ENCODE measurements at regions not wholly inside any gene's neighbourhood (a gene's known extent, or its start where the extent isn't known, plus 50 kb on each side); places are given as distances from the start of the nearest gene placed in this dataset.

DNA sequence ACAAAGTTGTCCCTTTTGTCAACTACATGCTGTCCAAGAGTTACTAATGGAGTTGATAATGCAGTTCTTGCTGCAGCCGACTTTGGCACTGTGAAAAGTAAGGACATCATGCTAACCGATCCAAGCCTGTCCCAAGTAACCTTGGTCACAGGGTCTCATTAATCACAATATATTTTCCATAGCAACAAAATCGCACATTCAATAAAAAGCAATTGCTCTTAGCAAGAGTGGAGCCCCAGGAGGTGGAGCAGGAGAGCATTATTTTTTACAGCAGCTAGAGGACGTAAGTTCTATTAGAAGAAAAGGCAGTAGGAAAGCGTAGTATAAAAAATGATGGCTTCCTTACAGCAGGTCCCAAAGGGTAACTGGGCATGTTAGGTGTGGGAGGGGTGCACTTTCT lies 570.3 kb downstream of the EBF1 start:
- dilution Hi-C loops (cut with MboI; ENCODE audit: extremely low pct_ligation_motif_present, low sequenced_read_pairs) = no loop called here

DNA sequence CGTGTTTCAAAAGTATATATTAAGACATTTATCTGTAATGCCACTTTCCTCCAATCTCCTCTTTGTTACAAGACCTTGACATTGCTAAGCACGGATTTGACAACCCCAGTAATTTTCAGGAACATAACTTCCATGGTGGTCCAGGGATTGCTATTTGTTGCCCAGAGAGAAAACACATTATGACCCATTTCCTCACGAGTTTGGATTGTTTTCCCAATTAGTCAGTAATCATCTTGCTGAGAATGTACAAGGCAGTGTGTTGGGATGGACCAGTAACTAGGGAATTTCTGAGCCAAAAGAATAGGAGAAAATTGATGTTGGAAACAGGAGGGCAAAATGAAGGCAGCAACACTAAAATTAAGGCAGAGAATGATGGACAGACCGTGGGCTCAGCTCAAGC lies 574.1 kb downstream of the EBF1 start:
- no peak for DNase-seq (ENCODE audit: low read depth, low spot score)
- Histone ChIP-seq H3K9me1 (ENCODE audit: control insufficient read depth, extremely low read depth, insufficient read depth, low read length) (no peaks in the 10 kb centered on the region), H3K4me2 (ENCODE audit: control insufficient read depth, extremely low read depth, insufficient read depth, low read depth, low read length) (no peak overlapping the region), H3K9ac (ENCODE audit: control insufficient read depth, extremely low read depth, insufficient read depth, low read length) (no peak overlapping the region), H3K4me1 (ENCODE audit: control insufficient read depth, extremely low read depth, insufficient read depth, low read length) (no peaks in the 10 kb centered on the region), H3K27me3 (ENCODE audit: control insufficient read depth, extremely low read depth, insufficient read depth, low read length) (no peaks in the 10 kb centered on the region), H3K79me2 (ENCODE audit: control insufficient read depth, insufficient read depth, low read length) (no peaks in the 10 kb centered on the region), H3K27ac (ENCODE audit: control insufficient read depth, insufficient read depth, low read length) (no peak overlapping the region), H3K9me3 (ENCODE audit: control insufficient read depth, low read depth, low read length) (no peaks in the 10 kb centered on the region), H2AFZ (ENCODE audit: control insufficient read depth, low read length) (no peak overlapping the region), H4K20me1 (ENCODE audit: control insufficient read depth, extremely low read depth, insufficient read depth, low read length) (no peaks in the 10 kb centered on the region), H3K4me3 (ENCODE audit: control insufficient read depth in 2 of 3, extremely low read depth in 1 of 3, insufficient read depth in 2 of 3, low read depth in 1 of 3, low read length in 3 of 3) (no peak overlapping the region), H3K36me3 (ENCODE audit: control insufficient read depth in 2 of 2, extremely low read depth in 1 of 2, insufficient read depth in 2 of 2, low read length in 2 of 2) (no peaks in the 10 kb centered on the region)
- TF ChIP-seq, protein P1, sequence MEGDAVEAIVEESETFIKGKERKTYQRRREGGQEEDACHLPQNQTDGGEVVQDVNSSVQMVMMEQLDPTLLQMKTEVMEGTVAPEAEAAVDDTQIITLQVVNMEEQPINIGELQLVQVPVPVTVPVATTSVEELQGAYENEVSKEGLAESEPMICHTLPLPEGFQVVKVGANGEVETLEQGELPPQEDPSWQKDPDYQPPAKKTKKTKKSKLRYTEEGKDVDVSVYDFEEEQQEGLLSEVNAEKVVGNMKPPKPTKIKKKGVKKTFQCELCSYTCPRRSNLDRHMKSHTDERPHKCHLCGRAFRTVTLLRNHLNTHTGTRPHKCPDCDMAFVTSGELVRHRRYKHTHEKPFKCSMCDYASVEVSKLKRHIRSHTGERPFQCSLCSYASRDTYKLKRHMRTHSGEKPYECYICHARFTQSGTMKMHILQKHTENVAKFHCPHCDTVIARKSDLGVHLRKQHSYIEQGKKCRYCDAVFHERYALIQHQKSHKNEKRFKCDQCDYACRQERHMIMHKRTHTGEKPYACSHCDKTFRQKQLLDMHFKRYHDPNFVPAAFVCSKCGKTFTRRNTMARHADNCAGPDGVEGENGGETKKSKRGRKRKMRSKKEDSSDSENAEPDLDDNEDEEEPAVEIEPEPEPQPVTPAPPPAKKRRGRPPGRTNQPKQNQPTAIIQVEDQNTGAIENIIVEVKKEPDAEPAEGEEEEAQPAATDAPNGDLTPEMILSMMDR (optimal IDR thresholded peaks at IDR 0.05 in 1 of 3, IDR thresholded peaks at IDR 0.05 in 1 of 3, conservative IDR thresholded peaks at IDR 0.05 in 1 of 3; ENCODE audit: extremely low read depth in 1 of 3, insufficient read depth in 2 of 3, low read length in 3 of 3) = no peak
- TF ChIP-seq EZH2 (IDR thresholded peaks at IDR 0.05; ENCODE audit: low read length) = no peak
- FAIRE-seq = no peak
- dilution Hi-C loops (cut with MboI; ENCODE audit: extremely low pct_ligation_motif_present, low sequenced_read_pairs) = no loop called here

More for the DNA sequence above, 570.3 kb downstream of the EBF1 start:
- no peak overlapping the region for H3K4me2 ChIP-seq (ENCODE audit: control insufficient read depth, extremely low read depth, insufficient read depth, low read depth, low read length)
- no peak overlapping the region for H2AFZ ChIP-seq (ENCODE audit: control insufficient read depth, low read length)
- no peak for FAIRE-seq
- DNase-seq (ENCODE audit: low read depth, low spot score) = no peak
- H3K9me1 ChIP-seq (ENCODE audit: control insufficient read depth, extremely low read depth, insufficient read depth, low read length) = no peaks in the 10 kb centered on the region
- no peaks in the 10 kb centered on the region for H3K36me3 ChIP-seq (ENCODE audit: control insufficient read depth in 2 of 2, extremely low read depth in 1 of 2, insufficient read depth in 2 of 2, low read length in 2 of 2)
- no peak overlapping the region for H3K27ac ChIP-seq (ENCODE audit: control insufficient read depth, insufficient read depth, low read length)
- H3K4me3 ChIP-seq (ENCODE audit: control insufficient read depth in 2 of 3, extremely low read depth in 1 of 3, insufficient read depth in 2 of 3, low read depth in 1 of 3, low read length in 3 of 3) = no peak overlapping the region
- TF ChIP-seq EZH2 (IDR thresholded peaks at IDR 0.05; ENCODE audit: low read length) = no peak
- TF ChIP-seq, protein P1 (optimal IDR thresholded peaks at IDR 0.05 in 1 of 3, IDR thresholded peaks at IDR 0.05 in 1 of 3, conservative IDR thresholded peaks at IDR 0.05 in 1 of 3; ENCODE audit: extremely low read depth in 1 of 3, insufficient read depth in 2 of 3, low read length in 3 of 3) = no peak
- no peaks in the 10 kb centered on the region for H4K20me1 ChIP-seq (ENCODE audit: control insufficient read depth, extremely low read depth, insufficient read depth, low read length)
- H3K9ac ChIP-seq (ENCODE audit: control insufficient read depth, extremely low read depth, insufficient read depth, low read length) = no peak overlapping the region
- no peaks in the 10 kb centered on the region for H3K79me2 ChIP-seq (ENCODE audit: control insufficient read depth, insufficient read depth, low read length)
- no peaks in the 10 kb centered on the region for H3K4me1 ChIP-seq (ENCODE audit: control insufficient read depth, extremely low read depth, insufficient read depth, low read length)
- H3K9me3 ChIP-seq (ENCODE audit: control insufficient read depth, low read depth, low read length) = no peaks in the 10 kb centered on the region
- peaks cover 4% of the 10 kb centered on the region for H3K27me3 ChIP-seq (ENCODE audit: control insufficient read depth, extremely low read depth, insufficient read depth, low read length)

Measured in keratinocyte (primary cell).